GM23338 (cell line): ENCODE measurements at regions not wholly inside any gene's neighbourhood (a gene's known extent, or its start where the extent isn't known, plus 50 kb on each side); places are given as distances from the start of the nearest gene placed in this dataset.

Source experiments
- ATAC-seq: fragments of 200-7000 bp; cut with Tn5 transposase; 3 replicates; pipeline ENCODE4 v1.9.1; 2020
- DNase-seq: peaks from one replicate; pipeline ENCODE4 v3.0.0-alpha.2; 2015; ENCODE audit warnings: low spot score
- H2AFZ ChIP-seq: fragments of 200-600 bp; sonication (generic); 2 replicates; pipeline ENCODE4 v1.8.0; 2016; ENCODE audit warnings: antibody characterized with exemption, mild to moderate bottlenecking, moderate library complexity
- H3F3A ChIP-seq: fragments of 200-600 bp; sonication (generic); replicated peaks from 2 replicates; pipeline ENCODE4 v1.8.0; 2017; ENCODE audit warnings: antibody characterized with exemption, mixed run types, low read depth
- H3K27ac ChIP-seq: fragments of 200-600 bp; sonication (generic); 2 replicates; pipeline ENCODE4 v1.6.1; 2016; ENCODE audit warnings: low read depth
- H3K27me3 ChIP-seq: fragments of 200-600 bp; sonication (generic); 2 replicates; pipeline ENCODE4 v1.8.0; 2016; ENCODE audit warnings: mild to moderate bottlenecking, mixed run types, moderate library complexity; ENCODE audit not compliant: insufficient read depth
- H3K36me3 ChIP-seq: fragments of 200-600 bp; sonication (generic); 2 replicates; pipeline ENCODE4 v1.8.0; 2016; ENCODE audit warnings: mild to moderate bottlenecking; ENCODE audit not compliant: insufficient read depth
- H3K4me1 ChIP-seq: fragments of 200-600 bp; sonication (generic); 2 replicates; pipeline ENCODE4 v1.8.0; 2016; ENCODE audit warnings: mild to moderate bottlenecking, moderate library complexity; ENCODE audit not compliant: insufficient read depth
- H3K4me2 ChIP-seq: fragments of 200-600 bp; sonication (generic); 2 replicates; pipeline ENCODE4 v1.7.1; 2017; ENCODE audit warnings: mixed run types
- H3K4me3 ChIP-seq: fragments of 200-600 bp; sonication (generic); 2 replicates; pipeline ENCODE4 v1.6.1; 2016; ENCODE audit warnings: mixed run types
- H3K79me2 ChIP-seq: fragments of 200-600 bp; sonication (generic); replicated peaks from 2 replicates; pipeline ENCODE4 v1.8.0; 2017; ENCODE audit warnings: mild to moderate bottlenecking; ENCODE audit not compliant: insufficient read depth
- H3K9me2 ChIP-seq: fragments of 200-600 bp; sonication (generic); 2 replicates; pipeline ENCODE4 v1.8.0; 2017; ENCODE audit not compliant: insufficient read depth
- H4K20me1 ChIP-seq: fragments of 200-600 bp; sonication (generic); replicated peaks from 2 replicates; pipeline ENCODE4 v1.8.0; 2017; ENCODE audit warnings: mild to moderate bottlenecking; ENCODE audit not compliant: insufficient read depth
- H3K27ac Mint-ChIP-seq: 2 replicates; pipeline ENCODE4 v1.8.0; 2020; ENCODE audit warnings: inconsistent platforms, mild to moderate bottlenecking, moderate library complexity, mixed read lengths
- H3K27me3 Mint-ChIP-seq: 3 replicates; pipeline ENCODE4 v1.8.0; 2022; ENCODE audit warnings: low read depth, mild to moderate bottlenecking, moderate library complexity, mixed read lengths, inconsistent platforms; ENCODE audit not compliant: insufficient read depth, poor library complexity
- H3K36me3 Mint-ChIP-seq: 3 replicates; pipeline ENCODE4 v1.8.0; 2021; ENCODE audit warnings: low read depth, mild to moderate bottlenecking, inconsistent platforms, moderate library complexity, mixed read lengths
- H3K4me1 Mint-ChIP-seq: 3 replicates; pipeline ENCODE4 v1.8.0; 2020; ENCODE audit warnings: mild to moderate bottlenecking, inconsistent platforms, mixed read lengths
- H3K4me3 Mint-ChIP-seq: 3 replicates; pipeline ENCODE4 v1.8.0; 2021; ENCODE audit warnings: moderate library complexity, mild to moderate bottlenecking, inconsistent platforms, mixed read lengths
- H3K9me3 Mint-ChIP-seq: 3 replicates; pipeline ENCODE4 v1.8.0; 2020; ENCODE audit warnings: moderate library complexity, mild to moderate bottlenecking, inconsistent platforms, mixed read lengths
- CREB1 ChIP-seq: fragments of 250-450 bp; sonication (Bioruptor Pico); IDR thresholded peaks from 2 replicates; pipeline ENCODE4 v1.5.0; 2020; ENCODE audit warnings: low read depth, mild to moderate bottlenecking, moderate library complexity
- CTCF ChIP-seq, 2 experiments: fragments of 200-600 bp in 1 of 2; sonication (generic) in 1 of 2; conservative IDR thresholded peaks; 2 replicates each; pipeline versions ENCODE4 v1.5.1 to v1.6.1; 2016 to 2017; ENCODE audit warnings: antibody characterized with exemption in 2 of 2, low read depth in 2 of 2, mild to moderate bottlenecking in 2 of 2, moderate library complexity in 1 of 2
- ETS1 ChIP-seq: IDR thresholded peaks from 2 replicates; pipeline ENCODE4 v1.6.1; 2016; ENCODE audit warnings: antibody characterized with exemption
- EZH2 ChIP-seq: fragments of 200-600 bp; sonication (generic); IDR thresholded peaks from one replicate; pipeline ENCODE4 v1.8.0; 2017; ENCODE audit warnings: antibody characterized with exemption, mild to moderate bottlenecking, low read depth; ENCODE audit not compliant: unreplicated experiment
- EZH2phosphoT487 ChIP-seq: fragments of 200-600 bp; sonication (generic); IDR thresholded peaks from one replicate; pipeline ENCODE4 v1.8.1; 2018; ENCODE audit warnings: antibody characterized with exemption; ENCODE audit not compliant: unreplicated experiment
- JUNB ChIP-seq: IDR thresholded peaks from one replicate; pipeline ENCODE4 v1.6.1; 2016; ENCODE audit warnings: antibody characterized with exemption; ENCODE audit not compliant: unreplicated experiment
- NANOG ChIP-seq: IDR thresholded peaks from 2 replicates; pipeline ENCODE4 v1.6.1; 2016; ENCODE audit warnings: antibody characterized with exemption, borderline replicate concordance
- POLR2AphosphoS5 ChIP-seq: IDR thresholded peaks from 2 replicates; pipeline ENCODE4 v1.6.1; 2016; ENCODE audit warnings: antibody characterized with exemption, low read depth
- REST ChIP-seq: IDR thresholded peaks from one replicate; pipeline ENCODE4 v1.6.1; 2018; ENCODE audit warnings: antibody characterized with exemption; ENCODE audit not compliant: unreplicated experiment
- STAT1 ChIP-seq: IDR thresholded peaks from one replicate; pipeline ENCODE4 v1.6.1; 2016; ENCODE audit warnings: antibody characterized with exemption; ENCODE audit not compliant: unreplicated experiment
- ZNF114 ChIP-seq: fragments of 250-450 bp; sonication (Bioruptor Pico); IDR thresholded peaks from 2 replicates; pipeline ENCODE4 v1.5.0; 2020; ENCODE audit warnings: mild to moderate bottlenecking, moderate library complexity
- ZNF462 ChIP-seq: fragments of 250-450 bp; sonication (Bioruptor Pico); IDR thresholded peaks from 2 replicates; pipeline ENCODE4 v1.5.0; 2020; ENCODE audit warnings: mild to moderate bottlenecking, moderate library complexity

- TF ChIP-seq ZNF462 = no peak
Measured at GRCh38 chr3:23029001-23029400, 174.1 kb upstream of the UBE2E2 start (continued).

- Mint-ChIP-seq H3K36me3 (peaks cover 24% of the 10 kb centered on the region; the same call in 2 of the 3 replicates), H3K27ac (no peak overlapping the region), H3K27me3 (peaks cover 6% of the 10 kb centered on the region), H3K4me3 (no peak overlapping the region), H3K4me1 (peaks cover 20% of the 10 kb centered on the region), H3K9me3 (peaks cover 28% of the 10 kb centered on the region)
- ATAC-seq (no peak), DNase-seq (peak; percentile 34)
- TF ChIP-seq CREB1 (CRISPR knock-in tag) (no peak), CTCF (conservative IDR thresholded peaks at IDR 0.05; ENCODE audit: low read depth in 2 of 2) (no peak), JUNB (no peak), EZH2 (no peak), STAT1 (no peak), NANOG (no peak), REST (no peak), POLR2AphosphoS5 (no peak), ETS1 (no peak), ZNF114 (CRISPR knock-in tag) (no peak), EZH2phosphoT487 (no peak)
- Histone ChIP-seq H3K27me3 (no peaks in the 10 kb centered on the region), H3K4me1 (peaks cover 21% of the 10 kb centered on the region), H3K4me3 (no peak overlapping the region), H3K79me2 (no peaks in the 10 kb centered on the region), H3K27ac (no peak overlapping the region), H3K4me2 (peak overlapping the region; percentile 20; the same call in 1 of the 2 replicates), H2AFZ (peak overlapping the region; percentile 95), H3K9me2 (no peaks in the 10 kb centered on the region), H3K36me3 (no peaks in the 10 kb centered on the region), H3F3A (no peaks in the 10 kb centered on the region), H4K20me1 (no peaks in the 10 kb centered on the region)
Measured at GRCh38 chr3:23035927-23036640, 167.0 kb upstream of the UBE2E2 start.
